GM18517 (cell line): ENCODE measurements at regions not wholly inside any gene's neighbourhood (a gene's known extent, or its start where the extent isn't known, plus 50 kb on each side); places are given as distances from the start of the nearest gene placed in this dataset.

Source experiments
- ATAC-seq: cut with Tn5 transposase; IDR thresholded peaks from one replicate; pipeline ENCODE4 v1.9.1; 2021; ENCODE audit warnings: mild to moderate bottlenecking, moderate library complexity; ENCODE audit not compliant: unreplicated experiment

GRCh38 chr16:85307552-85308364, 195.5 kb upstream of the CIBAR2 start:
- no peak for ATAC-seq

GRCh38 chr16:85308611-85309540, 196.6 kb upstream of the CIBAR2 start:
- no peak for ATAC-seq

DNA sequence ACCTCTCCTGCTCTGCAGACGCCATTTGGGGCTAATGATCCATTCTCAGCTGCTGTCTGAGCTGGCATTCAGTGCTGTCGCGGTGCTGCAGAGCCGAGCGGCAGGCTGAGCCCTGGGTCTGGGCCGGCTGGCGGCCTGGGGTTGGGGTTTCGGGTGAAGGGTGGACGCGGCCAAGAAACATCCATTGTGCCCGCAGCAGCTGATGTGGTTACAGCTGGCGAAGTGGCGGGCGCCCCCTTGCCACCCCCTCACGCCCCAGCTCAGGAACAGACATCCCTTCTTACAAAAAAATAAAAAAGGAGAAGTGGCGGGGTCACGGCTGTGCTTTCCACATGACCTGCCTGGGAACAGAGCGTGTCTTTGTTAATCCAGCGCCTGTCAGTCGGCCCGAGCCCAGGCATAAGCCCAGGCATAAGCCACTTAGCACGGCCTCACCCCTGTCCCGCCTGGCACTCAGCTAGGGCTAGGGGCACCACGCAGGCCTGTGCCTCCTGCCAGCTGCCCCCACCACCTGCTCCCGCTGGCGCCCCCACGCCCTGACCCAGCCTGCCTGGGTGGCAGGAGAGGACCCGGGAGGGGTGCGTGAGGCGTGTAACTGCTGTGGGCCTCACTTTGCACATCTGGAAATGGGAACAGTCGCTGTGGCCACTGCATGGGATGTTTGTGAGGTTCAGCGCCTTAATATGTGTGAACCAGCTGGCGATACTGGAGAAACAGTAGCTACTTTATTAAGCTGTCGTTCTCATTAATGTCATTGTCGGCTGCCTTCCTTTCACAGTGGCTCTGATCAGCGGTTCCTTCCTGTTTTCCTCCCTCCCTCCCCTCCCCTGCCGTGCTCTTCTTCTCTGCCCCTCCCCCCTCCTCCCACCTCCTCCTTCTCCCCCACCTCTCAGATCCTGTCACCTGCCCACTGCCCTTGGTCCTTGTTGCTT, 197.7 kb upstream of the CIBAR2 start:
- ATAC-seq, result no peak

GRCh38 chr16:85310868-85311585, 198.8 kb upstream of the CIBAR2 start:
- no peak for ATAC-seq

DNA sequence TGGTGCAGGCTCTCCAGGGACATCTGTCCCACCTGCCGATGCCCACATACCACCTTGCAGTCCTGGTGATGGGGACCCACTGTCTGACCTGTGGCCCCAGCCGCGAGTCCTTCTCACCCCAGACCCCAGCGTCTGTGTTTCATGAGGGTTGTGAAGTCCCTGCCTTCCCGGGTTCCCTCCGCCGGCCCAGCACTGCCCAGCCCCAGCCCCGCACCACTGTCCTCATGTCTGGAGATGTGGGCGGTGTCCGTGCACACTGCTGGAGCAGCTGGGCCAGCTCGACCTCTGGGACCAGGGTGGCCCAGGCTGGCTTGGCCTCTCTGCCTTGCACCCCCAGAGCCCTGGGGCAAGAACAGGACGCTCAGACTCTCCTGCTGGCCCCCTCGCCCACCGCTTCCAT, 199.5 kb upstream of the CIBAR2 start:
- no peak for ATAC-seq

- no peak for ATAC-seq
Measured at GRCh38 chr16:85312174-85312573, 199.9 kb upstream of the CIBAR2 start.

DNA sequence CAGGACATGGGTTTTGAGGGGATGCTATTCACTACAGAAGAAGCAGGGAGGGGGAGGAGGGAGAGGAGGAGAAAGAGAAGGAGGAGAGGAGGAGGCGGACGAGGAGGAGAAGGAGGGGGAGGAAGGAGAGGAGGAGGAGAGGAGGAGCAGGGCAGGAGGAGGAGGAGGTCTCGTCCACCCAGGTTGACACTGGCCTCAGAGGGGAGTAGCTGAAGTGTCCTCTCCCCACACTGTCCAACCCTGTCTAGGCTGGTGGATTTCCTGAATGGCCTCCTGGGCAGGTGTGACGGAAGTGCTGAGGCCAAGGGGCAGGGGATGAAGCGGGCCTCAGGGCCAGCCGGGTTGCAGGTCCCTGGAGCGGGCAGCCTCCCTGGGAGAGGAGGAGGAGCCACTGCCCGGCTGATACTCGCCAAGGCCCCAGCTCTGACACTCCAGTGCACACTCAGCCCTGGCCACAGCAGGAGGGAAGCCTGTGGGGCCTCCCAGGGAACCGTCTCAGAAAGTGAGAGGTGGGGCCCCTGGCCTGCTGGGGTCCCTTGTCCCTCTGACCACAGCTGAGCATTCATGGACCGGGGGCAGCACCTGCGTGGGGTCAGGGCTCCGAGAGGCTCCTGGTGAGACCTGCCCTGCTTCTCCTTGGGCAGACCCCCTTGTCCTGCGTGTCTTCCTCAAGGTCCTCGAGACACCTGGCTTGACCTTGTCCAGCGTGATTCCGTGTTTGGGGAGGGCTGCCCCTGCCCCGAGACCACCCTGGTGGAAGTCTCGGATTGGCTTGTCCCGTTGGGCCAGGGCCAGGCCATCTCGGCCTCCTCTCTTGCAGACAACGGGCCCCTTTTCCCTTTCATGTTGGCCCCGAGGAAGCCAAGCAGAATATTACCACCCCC, 200.6 kb upstream of the CIBAR2 start:
- no peak for ATAC-seq

- no peak for ATAC-seq
Measured at GRCh38 chr16:85313526-85314301, 201.4 kb upstream of the CIBAR2 start.

DNA sequence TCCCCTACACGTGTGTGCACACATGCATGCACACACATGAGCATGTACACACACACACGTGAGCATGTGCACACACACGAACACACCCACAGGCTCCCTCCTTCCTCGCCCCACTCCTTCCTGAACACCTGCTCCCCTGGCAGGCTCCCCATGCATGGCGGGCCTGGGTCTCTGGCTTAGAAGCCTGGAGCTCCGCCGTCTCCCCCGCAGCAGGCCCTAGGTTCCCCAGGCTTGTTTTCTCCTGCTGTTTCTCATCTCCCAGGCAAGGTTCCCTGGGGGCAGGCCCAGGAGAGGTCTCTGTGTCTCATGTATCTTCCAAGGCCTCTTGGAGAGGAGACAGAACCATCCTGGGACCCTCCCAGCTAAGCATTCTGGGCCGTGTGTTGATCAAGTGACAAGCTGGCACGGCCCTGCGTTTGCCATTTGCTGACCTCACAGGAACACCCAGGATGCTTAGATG, 202.3 kb upstream of the CIBAR2 start:
- ATAC-seq, result no peak

DNA sequence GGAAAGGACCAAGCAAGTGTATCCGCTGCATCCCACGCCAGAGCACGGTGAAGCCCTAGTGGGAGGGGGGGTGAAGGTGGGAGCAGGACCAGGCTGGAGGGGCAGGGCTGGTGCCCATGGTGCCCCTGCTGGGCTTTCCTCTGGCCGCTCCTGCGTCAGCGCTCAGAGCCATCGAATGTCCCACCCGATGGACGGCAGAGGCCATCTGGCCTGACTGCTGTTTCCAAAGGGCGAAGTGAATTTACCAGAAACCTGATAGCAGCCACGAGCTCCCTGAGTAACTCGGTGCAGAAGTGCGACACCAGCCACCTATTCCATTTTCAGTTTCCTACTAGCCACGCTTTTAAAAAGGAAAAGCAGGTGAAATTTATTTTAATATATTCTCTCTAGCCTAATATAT, 203.6 kb upstream of the CIBAR2 start:
- no peak for ATAC-seq

GRCh38 chr16:85316321-85316919, 204.1 kb upstream of the CIBAR2 start:
- no peak for ATAC-seq

- no peak for ATAC-seq
Measured at GRCh38 chr16:85316944-85317343, 204.7 kb upstream of the CIBAR2 start.

DNA sequence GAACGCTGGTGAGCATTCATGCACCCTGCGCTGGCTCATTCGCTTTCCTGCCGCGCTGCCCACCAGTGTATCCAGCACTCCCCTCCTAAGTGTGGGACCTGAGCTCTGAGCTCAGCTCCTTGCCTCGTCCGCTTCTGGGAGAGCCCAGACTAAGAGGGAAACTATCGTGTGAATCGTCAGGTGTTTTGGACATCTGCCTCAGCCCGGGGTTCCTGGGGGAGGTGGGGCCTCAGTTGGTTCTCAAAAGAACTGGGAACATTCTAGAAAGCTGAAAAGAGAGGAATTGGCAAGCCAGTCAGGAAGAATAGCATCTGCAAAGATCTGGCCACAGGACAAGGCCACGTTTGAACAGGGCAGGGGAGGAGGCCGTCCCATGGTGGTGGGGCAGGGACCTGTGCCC, 205.4 kb upstream of the CIBAR2 start:
- ATAC-seq, result no peak

DNA sequence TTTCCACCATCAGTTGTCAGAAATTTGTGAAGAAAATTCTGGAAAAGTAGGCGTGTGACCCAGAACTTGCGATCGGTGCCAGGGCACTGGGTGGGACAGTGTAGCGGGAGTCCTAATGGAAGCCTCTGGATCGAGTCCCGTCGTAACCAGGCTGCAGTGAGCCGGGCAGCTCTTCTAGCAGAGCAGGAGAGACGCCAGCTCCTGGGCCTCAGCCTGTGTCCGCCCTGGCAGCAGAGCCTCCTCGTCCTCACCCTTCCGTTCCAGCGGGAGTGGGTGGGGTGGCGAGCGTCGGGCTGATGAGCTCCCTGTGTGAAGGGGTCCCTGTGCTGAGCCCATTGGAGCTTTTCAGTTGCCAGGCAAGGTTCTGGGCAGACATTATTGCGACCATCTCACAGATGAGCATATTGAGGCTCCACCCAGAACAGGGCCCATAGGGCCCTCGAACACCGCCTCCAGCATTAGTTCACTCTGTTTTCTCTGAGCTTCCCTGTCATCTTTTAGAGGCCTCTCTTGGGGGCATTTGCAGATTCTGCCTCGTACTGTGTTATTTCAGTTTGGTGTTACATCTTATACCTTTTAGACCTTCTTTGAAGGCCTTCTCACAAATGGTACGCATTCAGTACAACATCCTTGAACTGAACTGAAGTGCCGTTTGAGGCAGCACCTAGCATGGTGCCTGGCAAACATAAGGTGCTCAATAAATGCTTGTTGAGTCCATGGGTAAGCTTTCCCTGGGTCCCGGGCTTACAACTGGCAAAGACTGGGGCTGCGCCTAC, 207.1 kb upstream of the CIBAR2 start:
- no peak for ATAC-seq

GRCh38 chr16:85319984-85320440, 207.7 kb upstream of the CIBAR2 start:
- ATAC-seq, result no peak

DNA sequence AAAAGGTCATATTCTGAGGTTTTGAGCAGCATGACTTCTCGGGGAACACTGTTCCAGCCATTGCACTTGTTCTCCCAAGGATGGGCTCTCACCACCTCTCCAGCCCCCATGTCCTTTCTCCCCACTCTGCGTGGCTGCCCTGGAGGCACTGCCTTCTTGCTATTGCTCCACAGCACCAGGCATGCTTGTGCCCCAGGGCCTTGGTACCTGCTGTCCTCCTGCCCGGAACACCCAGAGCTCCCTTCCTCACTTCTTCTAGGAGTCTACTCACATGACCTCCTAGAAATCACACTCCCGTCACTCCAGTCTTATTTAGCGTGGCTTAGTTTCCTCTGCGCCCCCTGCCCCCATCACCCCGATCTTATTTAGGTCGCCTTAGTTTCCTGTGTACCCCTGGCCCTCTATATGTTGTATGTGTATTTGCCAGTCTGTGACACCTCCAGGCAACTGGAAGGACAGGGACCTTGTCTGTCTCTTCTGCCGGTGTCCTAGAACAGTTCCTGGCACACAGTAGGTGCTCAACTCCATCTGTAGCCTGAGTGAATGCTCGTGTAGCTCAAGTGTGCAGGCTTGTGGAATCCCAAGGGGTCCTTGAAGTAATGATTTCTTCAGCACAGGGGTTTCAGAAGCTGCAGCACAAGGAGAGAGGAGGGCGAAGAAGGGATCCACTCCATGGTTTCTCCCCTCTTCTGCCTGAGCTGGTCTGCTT, 208.6 kb upstream of the CIBAR2 start:
- ATAC-seq, result no peak
